Heart left ventricle (tissue), 16 donors: ENCODE measurements at regions not wholly inside any gene's neighbourhood (a gene's known extent, or its start where the extent isn't known, plus 50 kb on each side); places are given as distances from the start of the nearest gene placed in this dataset.
A peak's percentile ranks its signal among the peaks of the same experiment; 100 is the strongest.

Experiments
- ATAC-seq, 4 donors: fragments of 200-7000 bp; cut with Tn5 transposase; one replicate each; pipeline ENCODE4 v1.9.1; 2020 to 2022; ENCODE audit warnings: moderate library complexity in 4 of 4, mild to moderate bottlenecking in 3 of 4, moderate number of reproducible peaks in 1 of 4
- DNase-seq, 5 donors: peaks; one replicate each; pipeline ENCODE4 v3.0.0-alpha.2; 2020
- H3K27ac ChIP-seq, 12 donors: fragments of 200-600 bp; sonication (generic) in 4 of 12; one replicate each; pipeline versions ENCODE4 v1.5.0 to v1.8.0; 2016 to 2022; ENCODE audit warnings: mild to moderate bottlenecking in 2 of 12
- H3K27me3 ChIP-seq, 9 donors: fragments of 200-600 bp; sonication (generic) in 2 of 9; one replicate each; pipeline versions ENCODE4 v1.5.1 to v1.8.0; 2016 to 2022; ENCODE audit warnings: mild to moderate bottlenecking in 3 of 9
- H3K36me3 ChIP-seq, 9 donors: fragments of 200-600 bp; sonication (generic) in 2 of 9; one replicate each; pipeline versions ENCODE4 v1.5.0 to v1.8.0; 2018 to 2022; ENCODE audit warnings: mild to moderate bottlenecking in 2 of 9
- H3K4me1 ChIP-seq, 12 donors: fragments of 200-600 bp; sonication (generic) in 4 of 12; one replicate each; pipeline versions ENCODE4 v1.5.0 to v1.8.0; 2016 to 2022; ENCODE audit warnings: mild to moderate bottlenecking in 3 of 12
- H3K4me3 ChIP-seq, 12 donors: fragments of 200-600 bp; sonication (generic) in 4 of 12; one replicate each; pipeline versions ENCODE4 v1.5.0 to v1.8.0; 2017 to 2022; ENCODE audit warnings: mild to moderate bottlenecking in 9 of 12, moderate library complexity in 4 of 12
- H3K9me3 ChIP-seq, 12 donors: fragments of 200-600 bp; sonication (generic) in 4 of 12; one replicate each; pipeline versions ENCODE4 v1.5.0 to v1.8.0; 2016 to 2022; ENCODE audit warnings: mild to moderate bottlenecking in 1 of 12
- CTCF ChIP-seq, 12 donors: fragments of 200-600 bp; sonication (generic) in 4 of 12; IDR thresholded peaks; one replicate each; pipeline versions ENCODE4 v1.5.0 to v1.8.0; 2018 to 2022; ENCODE audit warnings: antibody characterized with exemption in 12 of 12, mild to moderate bottlenecking in 5 of 12
- POLR2A ChIP-seq, 2 donors: fragments of 450-650 bp; IDR thresholded peaks; one replicate each; pipeline ENCODE4 v1.6.1; 2017; ENCODE audit warnings: antibody characterized with exemption in 2 of 2, mild to moderate bottlenecking in 2 of 2, moderate library complexity in 2 of 2
- WGBS, 4 donors: extraction: QIAGEN DNeasy Blood & Tissue Kit in 2 of 4; methylation state at CpG; one replicate each; pipeline versions ENCODE4 v1.1.5 to v1.1.7; 2013 to 2018; 5-methylcytosine and 5-hydroxymethylcytosine counted together
- intact Hi-C, 10 donors: fragments of 100-400 bp; cut with DNase I; formaldehyde crosslinking; loops; one replicate each; pipeline versions ENCODE4 v1.11.1 to v1.14.2; 2022
- donor health status: ischemic (EF 13 %, LVEDD 7.1; RV severe dilation, severe dysfunction).
- donor health status: healthy with polysubstance abuse.
- donor health status: DM: no; HTN: yes; CAD: no.
- donor health status: DM: no; HTN: no; CAD: no.
- donor health status: ischemic (EF 25% LVEDD 6.9; RV normal size, moderate dysfunction).
- donor health status: ischemic (EF 25% LVEDD 5.7; RV mildly dilated, moderate dysfunction).
- donor health status: healthy.
- donor health status: DM: yes; HTN: yes; CAD: no.
- donor health status: ischemic (EF 35%, LVEDD 5.7; RV mildly dilated, moderate dysfunction).
- donor health status: nonischemic (EF 11% LVEDD 7.7; RV severe dilation, severe dysfunction).
- donor health status: DM: yes; HTN: yes; CAD: no.
- donor health status: PGD.
- donor health status: ischemic (EF 29% LVEDD 5.4; RV normal size, mild dysfunction).
- donor health status: nonischemic (EF 23%, LVEDD 6.1; RV moderate dilation, normal function).

- Histone ChIP-seq H3K4me1 (peaks cover 0 to 14% (median 0%) of the 10 kb centered on the region in 12 donors), H3K9me3 (no peaks in the 10 kb centered on the region), H3K36me3 (no peaks in the 10 kb centered on the region), H3K27ac (no peak overlapping the region), H3K27me3 (peaks cover 0 to 53% (median 11%) of the 10 kb centered on the region in 9 donors), H3K4me3 (no peak overlapping the region)
- ATAC-seq = no peak
- WGBS, 4 donors = 51 to 71% (median 63%) methylated on average over 1 to 2 of the region's 2 CpGs
- DNase-seq = no peak
- TF ChIP-seq CTCF (IDR thresholded peaks at IDR 0.05) (no peak), POLR2A (IDR thresholded peaks at IDR 0.05) (no peak)
- intact Hi-C loops = no loop called here
These were observed 440.5 kb downstream of the MIAT start for GRCh38 chr22:27097933-27098332.

- Histone ChIP-seq H3K27ac (no peak overlapping the region), H3K4me3 (no peak overlapping the region), H3K9me3 (no peaks in the 10 kb centered on the region), H3K27me3 (peaks cover 0 to 60% (median 11%) of the 10 kb centered on the region in 9 donors), H3K4me1 (peaks cover 0 to 9% (median 0%) of the 10 kb centered on the region in 12 donors), H3K36me3 (no peaks in the 10 kb centered on the region)
- DNase-seq (peak in 1 of 5 donors; percentile 78), ATAC-seq (peak; percentile 23 to 86 (median 74))
- WGBS, 4 donors = 51 to 68% (median 60%) methylated on average over 15 of the region's 15 CpGs
- TF ChIP-seq POLR2A (IDR thresholded peaks at IDR 0.05) (no peak), CTCF (IDR thresholded peaks at IDR 0.05) (no peak)
- intact Hi-C loops = loop anchor here in 2 of 10 donors (10.0 kb wide), 2 partner anchors 115 to 715 kb away; no protein-coding TSS in a partner anchor
These were observed 442.7 kb downstream of the MIAT start for GRCh38 chr22:27099946-27100722.

GRCh38 chr22:27100789-27101188 is 443.4 kb downstream of the MIAT start:
- peak in 1 of 4 donors; percentile 32 for ATAC-seq
- 1 to 5% (median 2%) methylated on average over 17 to 18 of the region's 18 CpGs for WGBS, 4 donors
- no peak for DNase-seq
- H3K4me1 ChIP-seq = peaks cover 0 to 9% (median 0%) of the 10 kb centered on the region in 12 donors
- no peaks in the 10 kb centered on the region for H3K9me3 ChIP-seq
- H3K27ac ChIP-seq = no peak overlapping the region
- no peaks in the 10 kb centered on the region for H3K36me3 ChIP-seq
- intact Hi-C loops = loop anchor here in 2 of 10 donors (10.0 kb wide), 2 partner anchors 114 to 714 kb away; no protein-coding TSS in a partner anchor
- H3K27me3 ChIP-seq = peaks cover 0 to 55% (median 11%) of the 10 kb centered on the region in 9 donors
- H3K4me3 ChIP-seq = no peak overlapping the region
- no peak for TF ChIP-seq POLR2A (IDR thresholded peaks at IDR 0.05)

- intact Hi-C loops = loop anchor here in 2 of 10 donors (10.0 kb wide), 2 partner anchors 114 to 714 kb away; no protein-coding TSS in a partner anchor
- peaks cover 0 to 55% (median 11%) of the 10 kb centered on the region in 9 donors for H3K27me3 ChIP-seq
These were observed 443.9 kb downstream of the MIAT start for GRCh38 chr22:27101288-27101687.

More at GRCh38 chr22:27101288-27101687, 443.9 kb downstream of the MIAT start:
- ATAC-seq = no peak
- no peak for DNase-seq
- no peaks in the 10 kb centered on the region for H3K36me3 ChIP-seq
- H3K27ac ChIP-seq = no peak overlapping the region
- H3K4me3 ChIP-seq = no peak overlapping the region
- no peak for TF ChIP-seq CTCF (IDR thresholded peaks at IDR 0.05)
- no peak for TF ChIP-seq POLR2A (IDR thresholded peaks at IDR 0.05)
- WGBS, 4 donors = 72 to 89% (median 83%) methylated on average over 1 of the region's 1 CpG
- H3K9me3 ChIP-seq = no peaks in the 10 kb centered on the region
- H3K4me1 ChIP-seq = peaks cover 0 to 10% (median 4%) of the 10 kb centered on the region in 12 donors
